ENCODE measurements at regions not wholly inside any gene's neighbourhood (a gene's known extent, or its start where the extent isn't known, plus 50 kb on each side); places are given as distances from the start of the nearest gene placed in this dataset.

DNA sequence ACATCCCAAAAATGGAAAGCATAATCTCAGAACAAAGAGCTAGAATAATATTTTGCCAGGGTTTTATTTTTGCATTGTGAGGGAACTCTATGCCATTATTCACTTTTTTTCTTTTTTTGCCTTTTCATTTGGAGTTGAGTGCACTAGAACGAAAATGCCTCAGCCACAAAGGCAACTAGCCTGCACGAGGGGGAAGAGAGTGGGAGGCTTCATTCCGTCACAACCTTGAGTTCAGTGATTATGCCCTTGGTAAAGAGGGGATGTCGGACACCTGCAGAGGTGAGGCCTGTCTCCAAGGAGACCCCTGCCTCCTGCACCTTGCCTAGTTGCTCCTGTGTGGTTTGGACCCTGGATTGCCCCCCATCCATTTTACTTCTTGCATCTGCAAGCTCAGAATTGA is 232.7 kb downstream of the TEX36 start:
- no peaks in the 10 kb centered on the region for H3K36me3 ChIP-seq (ENCODE audit: control insufficient read depth in 2 of 2, insufficient read depth in 2 of 2, low read length in 1 of 2)
- BruUV-seq (replicated peaks) = no TSS peak
- WGBS (ENCODE audit: insufficient coverage, insufficient replicate concordance, low lambda C conversion rate, missing lambda C conversion rate) = 2% methylated on average over 4 of the region's 4 CpGs
- RAD21 ChIA-PET (ENCODE audit: unreplicated experiment) = no interaction called here
- ATAC-seq = no peak
- no peaks in the 10 kb centered on the region for H3K79me2 ChIP-seq (ENCODE audit: control insufficient read depth, insufficient read depth, low read length)
- no peaks in the 10 kb centered on the region for H4K20me1 ChIP-seq (ENCODE audit: control insufficient read depth, insufficient read depth)
- H3K4me1 ChIP-seq (ENCODE audit: control insufficient read depth, insufficient read depth, low read length) = no peaks in the 10 kb centered on the region
- H3K4me2 ChIP-seq (ENCODE audit: control insufficient read depth, insufficient read depth) = no peak overlapping the region
- H3K9ac ChIP-seq (ENCODE audit: control insufficient read depth, insufficient read depth, low read length) = no peak overlapping the region
- no peak overlapping the region for H3K27ac ChIP-seq (ENCODE audit: control insufficient read depth, insufficient read depth)
- no peak overlapping the region for H2AFZ ChIP-seq (ENCODE audit: control insufficient read depth, low read depth, low read length)
- intact Hi-C loops (cut with micrococcal nuclease; ENCODE audit: unreplicated experiment) (no loop called here), in situ Hi-C loops (cut with MboI) (no loop called here)
- no peak for DNase-seq (ENCODE audit: low read depth, low spot score)
- no peaks in the 10 kb centered on the region; a peak in 2 of 4 replicates for H3K27me3 ChIP-seq (replicated peaks in 1 of 2; ENCODE audit: control insufficient read depth in 2 of 2, insufficient read depth in 2 of 2, low read length in 1 of 2)
- no peak for FAIRE-seq
- no peaks in the 10 kb centered on the region; the same call in 2 of the 3 replicates for H3K9me3 ChIP-seq (replicated peaks; ENCODE audit: control insufficient read depth, insufficient read depth, low read length)
- SMC1A ChIA-PET (ENCODE audit: uncharacterized antibody, unreplicated experiment) = no interaction called here
- H3K4me3 ChIP-seq = no peak overlapping the region
- POLR2A ChIA-PET = no interaction called here
- CTCF ChIA-PET = interaction anchor here (0.6 kb wide), 1 partner anchor 32 kb away, joined by 3 read pairs; no protein-coding TSS in a partner anchor
- TF ChIP-seq IKZF2 (IDR thresholded peaks at IDR 0.05) = no peak
- no peak for TF ChIP-seq RCOR1 (conservative IDR thresholded peaks at IDR 0.05; ENCODE audit: low read depth, low read length)
- TF ChIP-seq ESRRA (IDR thresholded peaks at IDR 0.05; ENCODE audit: low read length) = no peak
- TF ChIP-seq, protein P1, sequence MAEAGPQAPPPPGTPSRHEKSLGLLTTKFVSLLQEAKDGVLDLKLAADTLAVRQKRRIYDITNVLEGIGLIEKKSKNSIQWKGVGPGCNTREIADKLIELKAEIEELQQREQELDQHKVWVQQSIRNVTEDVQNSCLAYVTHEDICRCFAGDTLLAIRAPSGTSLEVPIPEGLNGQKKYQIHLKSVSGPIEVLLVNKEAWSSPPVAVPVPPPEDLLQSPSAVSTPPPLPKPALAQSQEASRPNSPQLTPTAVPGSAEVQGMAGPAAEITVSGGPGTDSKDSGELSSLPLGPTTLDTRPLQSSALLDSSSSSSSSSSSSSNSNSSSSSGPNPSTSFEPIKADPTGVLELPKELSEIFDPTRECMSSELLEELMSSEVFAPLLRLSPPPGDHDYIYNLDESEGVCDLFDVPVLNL (IDR thresholded peaks at IDR 0.05; ENCODE audit: low read depth, low read length) = no peak
- TF ChIP-seq, protein P2, sequence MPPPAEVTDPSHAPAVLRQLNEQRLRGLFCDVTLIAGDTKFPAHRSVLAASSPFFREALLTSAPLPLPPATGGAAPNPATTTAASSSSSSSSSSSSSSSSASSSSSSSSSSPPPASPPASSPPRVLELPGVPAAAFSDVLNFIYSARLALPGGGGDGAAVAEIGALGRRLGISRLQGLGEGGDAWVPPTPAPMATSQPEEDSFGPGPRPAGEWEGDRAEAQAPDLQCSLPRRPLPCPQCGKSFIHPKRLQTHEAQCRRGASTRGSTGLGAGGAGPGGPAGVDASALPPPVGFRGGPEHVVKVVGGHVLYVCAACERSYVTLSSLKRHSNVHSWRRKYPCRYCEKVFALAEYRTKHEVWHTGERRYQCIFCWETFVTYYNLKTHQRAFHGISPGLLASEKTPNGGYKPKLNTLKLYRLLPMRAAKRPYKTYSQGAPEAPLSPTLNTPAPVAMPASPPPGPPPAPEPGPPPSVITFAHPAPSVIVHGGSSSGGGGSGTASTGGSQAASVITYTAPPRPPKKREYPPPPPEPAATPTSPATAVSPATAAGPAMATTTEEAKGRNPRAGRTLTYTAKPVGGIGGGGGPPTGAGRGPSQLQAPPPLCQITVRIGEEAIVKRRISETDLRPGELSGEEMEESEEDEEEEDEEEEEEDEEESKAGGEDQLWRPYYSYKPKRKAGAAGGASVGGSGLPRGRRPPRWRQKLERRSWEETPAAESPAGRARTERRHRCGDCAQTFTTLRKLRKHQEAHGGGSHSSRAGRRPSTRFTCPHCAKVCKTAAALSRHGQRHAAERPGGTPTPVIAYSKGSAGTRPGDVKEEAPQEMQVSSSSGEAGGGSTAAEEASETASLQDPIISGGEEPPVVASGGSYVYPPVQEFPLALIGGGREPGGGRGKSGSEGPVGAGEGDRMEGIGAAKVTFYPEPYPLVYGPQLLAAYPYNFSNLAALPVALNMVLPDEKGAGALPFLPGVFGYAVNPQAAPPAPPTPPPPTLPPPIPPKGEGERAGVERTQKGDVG (CRISPR knock-in tag; IDR thresholded peaks at IDR 0.05) = no peak
- TF ChIP-seq MTA3 (IDR thresholded peaks at IDR 0.05; ENCODE audit: borderline replicate concordance, low read length) = no peak
- TF ChIP-seq RUNX3 (IDR thresholded peaks at IDR 0.05; ENCODE audit: low read length) = no peak
- TF ChIP-seq SMAD1 (IDR thresholded peaks at IDR 0.05; ENCODE audit: low read depth, partially characterized antibody) = no peak
- no peak for TF ChIP-seq PML (IDR thresholded peaks at IDR 0.05; ENCODE audit: low read length)
- no peak for TF ChIP-seq SMARCA5 (IDR thresholded peaks at IDR 0.05)
- TF ChIP-seq CBFB (IDR thresholded peaks at IDR 0.05; ENCODE audit: low read depth) = no peak
- TF ChIP-seq CHD1 (IDR thresholded peaks at IDR 0.05; ENCODE audit: low read depth, low read length) = no peak
- TF ChIP-seq RFX5 (IDR thresholded peaks at IDR 0.05; ENCODE audit: low read depth, low read length) = no peak
- no peak for TF ChIP-seq KAT2A (conservative IDR thresholded peaks at IDR 0.05; ENCODE audit: control insufficient read depth, low read depth, low read length)
- no peak for TF ChIP-seq POU2F2 (IDR thresholded peaks at IDR 0.05; ENCODE audit: borderline replicate concordance, low read depth, low read length)
- no peak for TF ChIP-seq YY1 (IDR thresholded peaks at IDR 0.05; ENCODE audit: low read depth, low read length)
- no peak for TF ChIP-seq STAT3 (IDR thresholded peaks at IDR 0.05; ENCODE audit: low read depth, low read length)
- TF ChIP-seq, protein P3, sequence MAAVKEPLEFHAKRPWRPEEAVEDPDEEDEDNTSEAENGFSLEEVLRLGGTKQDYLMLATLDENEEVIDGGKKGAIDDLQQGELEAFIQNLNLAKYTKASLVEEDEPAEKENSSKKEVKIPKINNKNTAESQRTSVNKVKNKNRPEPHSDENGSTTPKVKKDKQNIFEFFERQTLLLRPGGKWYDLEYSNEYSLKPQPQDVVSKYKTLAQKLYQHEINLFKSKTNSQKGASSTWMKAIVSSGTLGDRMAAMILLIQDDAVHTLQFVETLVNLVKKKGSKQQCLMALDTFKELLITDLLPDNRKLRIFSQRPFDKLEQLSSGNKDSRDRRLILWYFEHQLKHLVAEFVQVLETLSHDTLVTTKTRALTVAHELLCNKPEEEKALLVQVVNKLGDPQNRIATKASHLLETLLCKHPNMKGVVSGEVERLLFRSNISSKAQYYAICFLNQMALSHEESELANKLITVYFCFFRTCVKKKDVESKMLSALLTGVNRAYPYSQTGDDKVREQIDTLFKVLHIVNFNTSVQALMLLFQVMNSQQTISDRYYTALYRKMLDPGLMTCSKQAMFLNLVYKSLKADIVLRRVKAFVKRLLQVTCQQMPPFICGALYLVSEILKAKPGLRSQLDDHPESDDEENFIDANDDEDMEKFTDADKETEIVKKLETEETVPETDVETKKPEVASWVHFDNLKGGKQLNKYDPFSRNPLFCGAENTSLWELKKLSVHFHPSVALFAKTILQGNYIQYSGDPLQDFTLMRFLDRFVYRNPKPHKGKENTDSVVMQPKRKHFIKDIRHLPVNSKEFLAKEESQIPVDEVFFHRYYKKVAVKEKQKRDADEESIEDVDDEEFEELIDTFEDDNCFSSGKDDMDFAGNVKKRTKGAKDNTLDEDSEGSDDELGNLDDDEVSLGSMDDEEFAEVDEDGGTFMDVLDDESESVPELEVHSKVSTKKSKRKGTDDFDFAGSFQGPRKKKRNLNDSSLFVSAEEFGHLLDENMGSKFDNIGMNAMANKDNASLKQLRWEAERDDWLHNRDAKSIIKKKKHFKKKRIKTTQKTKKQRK (IDR thresholded peaks at IDR 0.05; ENCODE audit: low read depth, low read length) = no peak
- no peak for TF ChIP-seq GATAD2B (conservative IDR thresholded peaks at IDR 0.05; ENCODE audit: low read depth)
